AG08395 (cell line): ENCODE measurements at regions not wholly inside any gene's neighbourhood (a gene's known extent, or its start where the extent isn't known, plus 50 kb on each side); places are given as distances from the start of the nearest gene placed in this dataset.
"Not testable (repeated sequence)": the region's sequence is repeated elsewhere in the genome, so short reads cannot be mapped to it uniquely, and the experiment has no call there.

Source experiments
- DNase-seq: peaks from one replicate; pipeline ENCODE4 v3.0.0; 2012; ENCODE audit warnings: mixed read lengths, low spot score

DNA sequence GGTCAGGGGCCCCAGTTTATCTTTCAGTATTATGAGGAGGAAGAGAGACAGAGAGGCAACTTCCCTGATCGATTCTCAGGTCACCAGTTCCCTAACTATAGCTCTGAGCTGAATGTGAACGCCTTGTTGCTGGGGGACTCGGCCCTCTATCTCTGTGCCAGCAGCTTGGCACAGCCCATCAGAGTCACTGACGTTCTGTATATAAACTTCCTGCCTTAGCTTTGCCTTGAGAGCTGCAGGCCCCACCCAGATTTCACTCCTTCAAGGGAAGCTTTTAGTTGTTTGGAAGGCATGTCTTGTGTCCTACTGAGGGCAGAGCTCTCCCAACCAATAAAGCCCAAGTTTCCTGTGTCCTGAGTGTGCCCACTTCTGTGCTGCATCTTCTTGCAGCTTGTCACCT is 242.5 kb upstream of the PRSS58 start:
- no peak for DNase-seq

DNA sequence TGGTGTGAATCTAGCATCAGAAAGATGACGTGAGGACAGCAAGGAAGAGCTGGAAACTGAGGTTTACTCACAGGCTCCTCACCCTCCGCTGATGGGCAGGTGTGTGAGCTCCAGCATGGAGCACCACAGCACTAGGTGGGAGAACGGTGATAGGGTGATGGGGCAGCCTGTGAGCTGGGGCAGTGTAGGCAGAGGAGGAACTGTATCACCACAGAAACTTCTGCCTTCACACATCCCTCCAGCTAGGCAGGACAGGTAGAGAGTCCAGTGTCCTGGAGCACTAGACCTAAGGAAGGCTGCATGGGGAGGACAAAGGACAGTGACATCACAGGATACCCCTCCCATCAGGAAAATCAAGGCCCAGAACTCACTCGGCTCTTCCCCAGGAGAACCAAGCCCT is 241.8 kb upstream of the PRSS58 start:
- DNase-seq = no peak

DNA sequence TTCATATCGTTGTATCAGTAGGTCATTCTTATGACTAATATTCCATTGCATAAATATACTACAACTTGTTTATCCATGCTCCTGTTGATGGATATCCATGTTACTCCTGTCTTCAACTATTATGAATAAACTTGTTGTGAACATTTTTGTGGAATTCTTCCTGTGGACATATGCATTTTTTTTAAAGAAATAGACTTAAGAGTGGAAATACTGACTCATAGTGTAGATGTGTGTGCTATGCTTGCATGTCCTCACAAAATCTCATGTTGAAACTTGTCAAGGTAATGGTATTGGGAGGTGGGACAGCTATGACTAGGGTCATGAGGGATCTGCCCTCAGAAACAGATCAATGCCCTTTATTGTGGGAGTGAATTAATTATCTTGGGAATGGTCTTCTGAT is 240.5 kb upstream of the PRSS58 start:
- DNase-seq = no peak

DNA sequence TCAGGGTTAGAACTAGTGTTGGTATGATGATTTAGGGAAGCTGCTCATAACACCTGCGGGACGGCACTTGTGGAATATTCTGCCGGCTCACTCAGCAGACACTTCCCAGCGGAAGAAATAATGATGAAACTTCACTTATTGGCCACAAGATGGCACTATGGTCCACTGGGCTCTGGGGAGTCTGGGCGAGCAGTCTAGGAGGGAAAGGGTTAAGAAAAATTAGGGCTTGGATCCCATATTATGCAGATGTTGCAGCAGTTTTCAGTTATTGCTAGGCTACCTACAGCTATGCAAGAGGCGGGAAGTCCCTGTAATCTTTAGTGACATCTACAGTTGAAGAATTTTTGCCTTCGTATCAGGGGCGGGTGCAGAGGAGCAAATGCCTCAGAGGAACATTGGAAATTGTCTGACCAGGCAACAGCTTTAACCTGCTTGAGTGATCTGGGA is 238.7 kb upstream of the PRSS58 start:
- peak; percentile 50 for DNase-seq

DNA sequence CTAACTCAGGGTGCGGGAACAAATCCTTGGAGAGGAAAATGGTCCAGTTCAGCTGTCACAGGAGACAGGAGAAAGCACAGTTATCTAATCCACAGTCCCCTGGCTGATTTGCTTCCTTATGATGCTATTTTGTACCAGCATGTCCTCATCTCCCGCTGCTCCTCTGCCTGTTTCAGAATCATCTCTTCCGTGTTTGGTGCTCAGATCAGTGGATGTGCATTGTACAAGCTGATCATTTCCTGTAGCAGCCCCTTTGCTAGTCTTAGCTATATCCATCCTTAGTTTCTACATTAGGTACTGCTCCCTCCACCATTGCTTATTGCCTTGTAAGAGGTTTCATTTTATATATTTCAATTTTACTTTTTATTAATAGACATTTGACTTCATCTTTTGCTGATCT is 238.0 kb upstream of the PRSS58 start:
- not testable (repeated sequence) for DNase-seq

DNA sequence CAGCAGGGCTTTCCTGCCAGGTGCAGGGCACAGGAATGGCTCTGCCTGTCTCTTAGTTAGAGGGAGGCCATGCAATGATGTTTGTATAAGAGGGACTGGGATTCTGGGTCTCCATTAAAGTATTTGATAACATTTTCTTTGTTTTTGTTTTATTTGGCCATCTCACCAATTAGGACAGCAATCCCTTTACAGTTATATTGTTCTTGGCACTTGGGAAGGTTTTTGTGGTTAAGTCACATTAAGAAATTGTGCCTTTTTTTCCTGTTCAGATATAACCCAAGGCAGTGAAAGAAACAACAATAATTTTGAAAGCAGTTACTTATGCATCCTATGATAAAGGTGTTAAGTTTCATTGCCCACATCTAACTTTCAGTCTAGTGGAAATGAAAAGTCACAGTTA is 237.4 kb upstream of the PRSS58 start:
- DNase-seq = not testable (repeated sequence)

DNA sequence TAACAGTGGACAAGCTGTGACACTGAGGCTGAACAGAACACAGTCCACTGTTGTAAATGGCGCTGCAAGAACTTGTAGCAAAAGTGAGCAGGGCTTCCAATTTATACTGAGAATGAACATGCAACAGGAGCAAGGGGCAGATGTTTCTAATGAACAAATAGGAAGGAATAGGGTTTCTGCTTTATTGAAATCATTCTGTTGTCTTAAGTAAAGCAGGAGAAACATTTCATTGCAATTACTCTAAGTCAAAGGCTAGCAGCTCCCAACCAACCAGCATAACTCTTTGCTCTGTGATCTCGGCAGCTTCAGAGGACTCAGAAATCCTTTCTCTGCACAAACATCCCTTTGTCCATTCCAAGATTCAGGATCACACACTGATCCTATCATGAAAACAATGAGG is 236.2 kb upstream of the PRSS58 start:
- DNase-seq = no peak

DNA sequence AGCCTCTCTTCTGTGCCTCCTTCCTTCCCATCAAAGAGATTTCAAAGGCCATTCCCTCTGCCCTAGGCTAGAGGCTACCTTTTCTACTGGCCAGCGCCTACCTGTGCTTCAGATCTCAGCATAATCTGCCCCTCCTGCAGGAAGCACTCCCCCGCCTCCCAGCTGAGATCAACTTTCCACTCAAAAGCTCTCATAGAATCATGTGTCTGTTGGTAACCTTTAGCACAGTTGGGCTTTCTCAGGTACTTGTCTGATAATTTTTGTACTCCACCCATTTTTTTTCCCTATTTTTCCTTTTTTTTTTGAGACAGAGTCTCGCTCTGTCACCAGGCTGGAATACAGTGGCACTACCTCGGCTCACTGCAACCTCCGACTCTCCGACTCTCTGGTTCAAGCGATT is 231.0 kb upstream of the PRSS58 start:
- no peak for DNase-seq

DNA sequence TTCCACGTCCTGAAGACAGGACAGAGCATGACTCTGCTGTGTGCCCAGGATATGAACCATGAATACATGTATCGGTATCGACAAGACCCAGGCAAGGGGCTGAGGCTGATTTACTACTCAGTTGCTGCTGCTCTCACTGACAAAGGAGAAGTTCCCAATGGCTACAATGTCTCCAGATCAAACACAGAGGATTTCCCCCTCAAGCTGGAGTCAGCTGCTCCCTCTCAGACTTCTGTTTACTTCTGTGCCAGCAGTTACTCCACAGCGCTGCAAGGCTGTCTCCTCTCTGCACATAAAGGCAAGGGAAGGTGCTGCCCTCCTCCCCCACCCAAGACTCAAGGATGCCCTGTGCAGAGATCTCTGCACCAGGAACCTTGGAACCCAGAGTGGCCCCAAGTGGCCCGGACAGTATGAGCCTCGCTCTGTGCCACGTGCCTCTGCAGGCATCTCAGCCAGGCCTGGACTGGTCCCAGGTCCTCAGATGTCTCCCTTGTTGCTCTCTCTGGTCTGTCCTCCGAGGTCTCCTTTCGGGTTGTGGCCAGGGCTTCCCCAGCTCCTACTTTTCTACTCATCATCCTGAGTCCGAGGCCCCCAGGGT is 230.3 kb upstream of the PRSS58 start:
- DNase-seq = no peak

DNA sequence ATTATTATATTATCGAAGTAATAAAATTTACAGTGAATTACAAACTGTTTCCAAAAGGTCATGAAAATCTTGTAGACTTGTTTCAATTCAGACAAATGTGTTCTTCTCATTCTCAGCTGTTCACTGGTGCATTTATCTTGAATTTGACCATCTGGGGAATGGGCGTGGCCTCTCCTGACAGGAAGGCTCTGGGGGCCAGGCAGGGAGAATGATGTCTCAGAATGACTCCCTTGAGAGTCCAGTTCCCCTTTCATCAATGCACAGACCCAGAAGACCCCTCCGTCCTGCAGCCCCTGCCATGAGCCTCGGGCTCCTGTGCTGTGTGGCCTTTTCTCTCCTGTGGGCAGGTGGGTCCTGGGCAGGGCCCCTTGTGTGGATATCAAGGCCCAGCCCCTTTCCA is 229.7 kb upstream of the PRSS58 start:
- not testable (repeated sequence) for DNase-seq

DNA sequence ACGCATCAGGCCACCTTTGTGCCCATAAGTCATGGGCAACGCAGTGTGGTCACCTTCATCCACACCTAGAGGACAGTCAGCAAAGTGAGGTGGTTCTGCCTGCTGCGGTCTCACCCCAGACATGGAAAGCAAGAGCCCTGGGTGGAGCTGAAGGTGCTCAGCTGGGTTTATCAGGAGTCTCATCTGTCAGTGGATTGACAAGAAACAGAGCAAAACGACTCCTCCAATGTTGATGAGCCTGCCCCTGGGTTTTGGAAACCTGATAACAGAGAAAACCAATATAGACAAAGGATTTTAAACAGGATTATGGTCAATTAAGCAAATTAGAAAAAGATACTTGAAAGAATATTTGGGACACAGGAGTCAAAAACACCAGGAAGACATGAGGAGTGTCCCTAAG is 229.3 kb upstream of the PRSS58 start:
- no peak for DNase-seq

DNA sequence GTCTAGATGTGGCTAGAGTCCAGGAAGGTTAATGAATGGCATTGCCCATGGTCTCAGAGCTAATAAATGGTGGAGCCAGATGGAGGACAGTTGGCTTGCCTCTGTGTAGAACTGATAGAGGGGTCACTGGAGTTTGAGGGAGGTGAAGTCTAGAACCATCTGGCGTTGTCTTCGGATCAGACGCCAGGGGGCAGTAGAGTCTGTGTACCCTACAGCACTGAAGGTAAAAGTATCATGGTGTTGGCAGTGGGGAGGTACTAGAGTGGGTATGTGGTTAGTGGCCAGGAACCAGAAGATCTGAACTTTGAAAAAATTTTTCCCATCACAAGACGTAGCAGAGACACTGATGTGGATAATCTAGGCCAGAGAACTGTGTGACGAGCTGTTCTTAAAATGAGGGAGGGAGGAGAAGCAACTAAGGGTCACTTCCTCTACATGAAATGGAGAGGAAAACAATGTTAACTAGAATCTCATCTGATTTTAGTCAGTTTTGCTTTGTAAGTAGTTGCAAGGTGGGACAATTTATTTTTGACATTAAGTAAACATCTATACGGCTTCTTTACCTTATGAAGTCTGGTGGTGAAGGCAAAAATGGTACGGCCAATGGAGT is 227.9 kb upstream of the PRSS58 start:
- no peak for DNase-seq

DNA sequence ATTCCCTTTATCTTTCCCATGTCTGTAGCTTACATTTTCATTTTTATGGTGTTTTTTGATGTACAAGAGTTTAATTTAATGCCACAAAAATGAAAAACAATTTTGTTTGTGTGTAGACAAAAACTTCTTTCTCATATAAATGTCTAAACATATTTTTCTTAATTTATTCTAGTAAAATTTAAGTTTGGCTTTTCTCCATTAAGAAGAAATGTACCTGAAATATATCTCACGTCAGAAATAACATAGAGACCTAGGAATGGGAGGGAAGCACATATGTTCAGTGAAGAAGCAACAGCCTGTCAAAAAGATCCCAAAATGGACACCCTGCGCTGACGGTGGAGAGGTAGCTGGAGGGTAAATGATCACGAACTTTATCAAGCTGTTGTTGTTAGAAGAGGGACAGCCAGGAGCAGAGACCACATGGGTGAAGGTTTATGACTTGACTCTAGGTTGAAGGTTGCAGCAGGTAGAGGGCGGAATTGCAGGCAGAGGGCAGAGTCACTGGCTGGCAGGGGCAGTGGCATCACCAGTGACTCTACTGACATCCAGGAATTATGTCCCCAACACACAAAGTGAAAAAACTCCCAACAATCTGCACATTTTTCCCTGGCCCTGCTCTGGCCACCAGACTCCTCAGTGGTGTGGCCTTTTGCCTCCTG is 225.9 kb upstream of the PRSS58 start:
- DNase-seq = no peak

DNA sequence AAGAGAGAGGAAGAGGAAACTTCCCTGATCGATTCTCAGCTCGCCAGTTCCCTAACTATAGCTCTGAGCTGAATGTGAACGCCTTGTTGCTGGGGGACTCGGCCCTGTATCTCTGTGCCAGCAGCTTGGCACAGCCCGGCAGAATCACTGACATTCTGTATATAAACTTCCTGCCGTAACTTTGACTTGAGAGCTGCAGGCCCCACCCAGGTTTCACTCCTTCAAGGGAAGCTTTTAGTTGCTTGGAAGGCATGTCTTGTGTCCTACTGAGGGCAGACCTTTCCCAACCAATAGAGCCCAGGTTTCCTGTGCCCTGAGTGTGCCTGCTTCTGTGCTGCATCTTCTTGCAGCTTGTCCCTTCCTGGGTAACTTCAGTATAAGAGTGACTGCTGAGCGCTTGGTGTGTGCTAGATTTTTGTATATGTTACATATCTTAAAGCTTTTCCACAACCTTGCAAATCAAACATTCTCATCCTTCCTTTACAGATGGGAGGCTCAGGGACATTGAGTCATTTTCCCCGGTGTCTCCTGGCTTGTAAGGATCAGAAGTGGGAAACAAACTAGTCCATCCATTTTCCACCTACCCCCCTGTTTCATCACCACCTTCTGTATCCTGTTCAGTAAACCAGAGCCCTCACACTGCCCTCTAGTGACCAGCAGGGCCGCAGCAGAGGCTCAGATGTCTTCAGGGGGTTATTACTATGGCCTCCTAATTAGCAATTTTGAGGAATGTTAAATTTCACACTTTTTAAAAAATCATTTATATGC is 225.2 kb upstream of the PRSS58 start:
- peak; percentile 57 for DNase-seq

DNA sequence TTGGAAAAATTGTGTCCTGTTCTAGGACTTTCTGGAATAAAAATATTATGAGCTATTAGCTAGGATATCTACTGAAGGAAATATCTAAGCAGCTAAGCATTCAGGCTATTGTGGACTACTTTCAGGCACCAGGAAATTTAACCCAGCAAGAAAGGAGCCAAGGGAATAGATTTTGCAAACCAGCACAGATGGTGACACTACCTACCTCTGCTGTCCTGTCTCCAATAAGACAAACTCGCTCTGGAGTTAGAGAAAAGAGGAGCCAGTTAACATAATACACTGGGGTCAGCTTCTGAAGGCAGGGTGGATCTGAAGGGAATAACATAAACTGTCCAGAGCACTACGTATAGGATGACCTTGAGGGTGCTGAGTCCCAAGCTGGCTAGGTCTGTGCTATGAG is 223.7 kb upstream of the PRSS58 start:
- peak; percentile 20 for DNase-seq

DNA sequence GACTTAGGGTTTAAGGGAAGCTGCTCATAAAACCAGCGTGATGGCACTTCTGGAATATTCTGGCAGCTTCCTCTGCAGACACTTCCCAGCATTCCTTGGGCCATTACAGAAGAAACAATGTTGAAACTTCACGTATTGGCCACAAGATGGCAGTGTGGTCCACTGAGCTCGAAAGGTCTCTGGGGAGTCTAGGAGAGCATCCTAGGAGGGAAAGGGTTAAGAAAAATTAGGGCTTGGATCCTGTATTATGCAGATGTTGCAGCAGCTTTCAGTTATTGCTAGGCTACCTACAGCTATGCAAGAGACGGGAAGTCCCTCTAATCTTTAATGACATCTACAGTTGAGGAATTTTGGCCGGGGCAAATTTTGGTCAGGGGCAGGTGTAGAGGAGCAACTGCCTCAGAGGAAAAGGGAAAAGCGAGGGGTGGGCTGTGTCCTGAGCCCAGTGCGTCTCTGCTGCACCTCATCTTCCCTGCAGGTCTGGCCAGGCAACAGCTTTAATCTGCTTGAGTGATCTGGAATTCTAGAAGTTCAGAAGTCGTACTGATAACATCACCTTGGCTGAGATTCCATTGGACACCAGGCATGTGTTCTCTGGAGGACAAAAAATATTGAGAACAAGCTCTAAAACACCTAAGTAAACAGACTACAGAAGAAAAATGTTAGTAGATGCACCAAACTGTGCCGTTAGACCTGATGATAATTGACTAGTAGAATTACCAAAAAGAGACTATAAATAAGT is 220.8 kb upstream of the PRSS58 start:
- DNase-seq = peak; percentile 38

DNA sequence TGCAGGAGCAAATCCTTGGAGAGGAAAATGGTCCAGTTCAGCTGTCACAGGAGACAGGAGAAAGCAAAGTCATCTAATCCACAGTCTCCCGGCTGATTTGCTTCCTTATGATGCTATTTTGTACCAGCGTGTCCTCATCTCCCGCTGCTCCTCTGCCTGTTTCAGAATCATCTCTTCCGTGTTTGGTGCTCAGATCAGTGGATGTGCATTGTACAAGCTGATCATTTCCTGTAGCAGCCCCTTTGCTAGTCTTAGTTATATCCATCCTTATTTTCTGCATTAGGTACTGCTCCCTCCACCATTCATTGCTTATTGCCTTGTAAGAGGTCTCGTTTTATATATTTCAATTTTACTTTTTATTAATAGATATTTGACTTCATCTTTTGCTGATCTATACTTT is 219.9 kb upstream of the PRSS58 start:
- not testable (repeated sequence) for DNase-seq

DNA sequence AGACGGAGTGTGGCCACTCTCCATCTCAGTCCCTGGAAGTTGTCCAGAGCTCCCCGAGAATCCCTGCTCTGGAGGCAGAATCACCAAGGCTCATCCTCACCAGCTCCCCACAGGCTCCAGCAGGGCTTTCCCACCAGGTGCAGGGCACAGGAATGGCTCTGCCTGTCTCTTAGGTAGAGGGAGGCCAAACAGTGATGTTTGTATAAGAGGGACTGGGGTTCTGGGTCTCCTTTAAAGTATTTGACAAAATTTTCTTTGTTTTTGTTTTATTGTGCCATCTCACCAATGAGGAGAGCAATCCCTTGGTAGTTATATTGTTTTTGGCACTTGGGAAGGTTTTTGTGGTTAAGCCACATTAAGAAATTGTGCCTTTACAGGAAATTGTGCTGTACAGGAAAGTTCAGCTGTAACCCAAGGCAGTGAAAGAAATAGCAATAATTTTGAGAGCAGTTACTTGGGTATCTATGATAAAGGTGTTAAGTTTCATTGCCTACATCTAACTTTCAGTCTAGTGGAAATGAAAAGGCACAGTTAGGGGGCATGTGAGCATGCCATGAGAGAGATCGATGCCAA is 219.3 kb upstream of the PRSS58 start:
- DNase-seq = peak; percentile 14

DNA sequence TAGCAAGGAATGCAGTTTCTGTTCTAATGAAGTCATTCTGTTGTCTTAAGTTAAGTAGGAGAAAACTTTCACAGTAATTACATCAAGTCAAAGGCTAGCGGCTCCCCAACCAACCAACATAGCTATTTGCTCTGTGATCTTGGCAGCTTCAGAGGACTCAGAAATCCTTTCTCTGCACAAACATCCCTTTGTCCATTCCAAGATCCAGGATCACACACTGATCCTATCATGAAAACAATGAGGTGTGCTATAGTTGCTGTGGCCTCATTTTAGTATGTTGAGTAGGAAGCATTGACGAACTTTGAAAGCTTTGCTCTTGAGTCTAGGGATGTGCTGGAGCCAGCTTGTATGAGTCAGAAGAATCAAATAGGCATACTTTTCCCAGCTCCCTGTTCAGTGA is 218.2 kb upstream of the PRSS58 start:
- DNase-seq = no peak

DNA sequence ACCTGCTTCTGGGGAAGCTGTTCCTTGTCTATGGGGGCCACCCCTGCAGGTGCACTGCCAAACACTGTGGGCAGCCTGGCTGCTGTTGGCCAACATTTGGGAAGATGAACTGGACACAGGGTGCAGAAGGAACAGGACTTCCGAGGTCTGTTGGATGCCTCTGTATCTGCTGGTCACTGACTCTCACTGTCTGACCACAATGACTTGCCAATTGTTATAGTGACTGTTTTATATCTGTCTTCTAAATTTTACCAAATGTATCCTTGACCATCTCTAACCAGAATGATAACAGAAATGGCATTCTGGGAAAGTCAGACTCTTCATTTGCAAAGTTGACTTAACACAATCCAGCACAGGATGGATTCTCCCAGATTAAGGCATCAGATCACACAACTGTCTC is 214.0 kb upstream of the PRSS58 start:
- no peak for DNase-seq

DNA sequence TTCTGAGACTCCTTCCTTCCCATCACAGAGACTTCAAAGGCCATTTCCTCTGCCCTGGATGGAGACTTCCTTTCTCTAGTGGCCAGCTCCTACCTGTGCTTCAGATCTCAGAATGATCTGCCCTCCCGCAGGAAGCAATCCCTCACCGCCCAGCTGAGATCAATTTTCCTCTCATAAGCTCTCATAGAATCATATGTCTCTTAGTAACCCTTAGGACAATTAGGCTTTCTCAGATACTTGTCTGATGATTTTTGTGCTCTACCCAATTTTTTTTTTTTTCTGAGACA is 212.6 kb upstream of the PRSS58 start:
- DNase-seq = no peak
